G401.6 (cell line): ENCODE measurements at regions not wholly inside any gene's neighbourhood (a gene's known extent, or its start where the extent isn't known, plus 50 kb on each side); places are given as distances from the start of the nearest gene placed in this dataset.
"Not testable (repeated sequence)": the region's sequence is repeated elsewhere in the genome, so short reads cannot be mapped to it uniquely, and the experiment has no call there.

ENCODE experiments used
- FAIRE-seq: peaks from 2 replicates; lab custom pipeline; 2012; peaks lifted over from hg19 to GRCh38; lab: Jason Lieb, UNC

GRCh38 chr1:30562559-30562958, 160.8 kb downstream of the MATN1 start:
- no peak for FAIRE-seq

- FAIRE-seq, result no peak
These were observed 171.8 kb downstream of the MATN1 start for GRCh38 chr1:30551603-30552002.

GRCh38 chr1:30550365-30551220, 172.8 kb downstream of the MATN1 start:
- FAIRE-seq, result no peak

- not testable (repeated sequence) for FAIRE-seq
These were observed 173.5 kb downstream of the MATN1 start for GRCh38 chr1:30549872-30550271.

- peak; percentile 97 for FAIRE-seq
These were observed 175.1 kb downstream of the MATN1 start for GRCh38 chr1:30548294-30548693.

- FAIRE-seq, result not testable (repeated sequence)
These were observed 176.1 kb downstream of the MATN1 start for GRCh38 chr1:30547326-30547725.

- no peak for FAIRE-seq
These were observed 178.0 kb downstream of the MATN1 start for GRCh38 chr1:30545365-30545764.

GRCh38 chr1:30541721-30542485, 181.5 kb downstream of the MATN1 start:
- FAIRE-seq, result no peak

GRCh38 chr1:30540611-30541192, 182.7 kb downstream of the MATN1 start:
- FAIRE-seq, result no peak

- FAIRE-seq, result no peak
These were observed 183.5 kb downstream of the MATN1 start for GRCh38 chr1:30539884-30540283.

- FAIRE-seq, result no peak
These were observed 184.2 kb downstream of the MATN1 start for GRCh38 chr1:30538993-30539867.

GRCh38 chr1:30538226-30538992, 185.0 kb downstream of the MATN1 start:
- no peak for FAIRE-seq

GRCh38 chr1:30537279-30537678, 186.1 kb downstream of the MATN1 start:
- FAIRE-seq, result no peak

- no peak for FAIRE-seq
These were observed 186.9 kb downstream of the MATN1 start for GRCh38 chr1:30536530-30536929.

- FAIRE-seq, result no peak
These were observed 187.6 kb downstream of the MATN1 start for GRCh38 chr1:30535595-30536325.

- no peak for FAIRE-seq
These were observed 188.8 kb downstream of the MATN1 start for GRCh38 chr1:30534551-30534940.

- no peak for FAIRE-seq
These were observed 189.4 kb downstream of the MATN1 start for GRCh38 chr1:30533796-30534550.

- no peak for FAIRE-seq
These were observed 190.2 kb downstream of the MATN1 start for GRCh38 chr1:30533141-30533540.

GRCh38 chr1:30532621-30533020, 190.8 kb downstream of the MATN1 start:
- FAIRE-seq, result no peak
